MM.1S (cell line): ENCODE measurements at regions not wholly inside any gene's neighbourhood (a gene's known extent, or its start where the extent isn't known, plus 50 kb on each side); places are given as distances from the start of the nearest gene placed in this dataset.

Source experiments
- CTCF ChIP-seq: fragments of 300-600 bp; sonication (generic); IDR thresholded peaks from 2 replicates; pipeline ENCODE4 v1.5.1; 2016; ENCODE audit warnings: antibody characterized with exemption, low read length, mixed read lengths
- EZH2 ChIP-seq: fragments of 300-600 bp; sonication (generic); optimal IDR thresholded peaks from 2 replicates; pipeline ENCODE3; 2017; ENCODE audit warnings: low read depth, mild to moderate bottlenecking, antibody characterized with exemption, low read length, mixed read lengths
- EZH2phosphoT487 ChIP-seq: fragments of 300-600 bp; sonication (generic); IDR thresholded peaks from 2 replicates; pipeline ENCODE4 v1.6.1; 2018; ENCODE audit warnings: antibody characterized with exemption, low read length

DNA sequence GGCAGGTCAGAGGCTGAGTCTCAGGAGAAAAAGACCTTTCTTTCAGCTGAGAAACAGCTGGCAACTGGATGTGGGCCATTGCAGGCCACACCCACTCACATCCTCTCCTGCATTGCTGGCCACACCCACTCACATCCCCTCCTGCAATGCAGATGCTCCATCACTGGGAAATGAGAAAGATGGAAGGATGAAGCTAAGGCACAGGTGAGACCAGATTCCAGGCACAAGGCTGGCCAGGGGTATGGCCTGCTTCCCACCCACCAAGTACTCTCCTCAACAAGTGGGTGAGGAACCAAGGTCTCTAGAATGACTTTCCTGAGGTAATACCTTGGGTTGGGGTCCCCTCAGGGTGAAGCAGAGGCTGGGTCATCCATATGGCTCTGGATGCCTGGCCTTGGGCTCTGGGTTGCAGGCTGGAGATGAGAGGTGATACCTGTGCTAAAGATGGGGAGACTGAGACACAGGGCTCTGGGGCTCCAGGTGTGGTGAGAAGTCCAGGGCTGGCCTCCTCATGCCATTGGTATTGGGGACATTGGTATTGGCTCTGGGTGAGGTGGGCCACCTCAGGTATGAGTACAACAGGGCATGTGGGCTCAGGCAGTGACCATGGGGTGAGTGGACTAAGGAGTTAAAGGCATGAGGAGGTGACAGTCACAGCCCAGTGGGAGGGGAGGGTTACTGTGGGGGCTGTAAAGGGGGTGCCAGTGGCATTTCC is 1726.8 kb downstream of the TP53TG3F start:
- TF ChIP-seq CTCF (no peak), EZH2 (no peak), EZH2phosphoT487 (no peak)
